Cardiac muscle cell (in vitro differentiated cells and primary cell): ENCODE measurements at regions not wholly inside any gene's neighbourhood (a gene's known extent, or its start where the extent isn't known, plus 50 kb on each side); places are given as distances from the start of the nearest gene placed in this dataset.

ENCODE experiments used
- DNase-seq, 2 donors: peaks; one replicate each; pipeline versions ENCODE4 v3.0.0 to v3.0.0-alpha.2; 2010 to 2017; ENCODE audit warnings: low read depth in 1 of 2, low spot score in 1 of 2
- H3K27ac ChIP-seq: fragments of 200-600 bp; sonication (generic); 2 replicates; pipeline ENCODE4 v1.5.1; 2016
- H3K27me3 ChIP-seq: fragments of 200-600 bp; sonication (generic); 2 replicates; pipeline ENCODE4 v1.6.0; 2016; ENCODE audit warnings: control low read depth
- H3K36me3 ChIP-seq: fragments of 200-600 bp; sonication (generic); 2 replicates; pipeline ENCODE4 v1.5.1; 2016; ENCODE audit warnings: control low read depth
- H3K4me1 ChIP-seq: fragments of 200-600 bp; sonication (generic); 2 replicates; pipeline ENCODE4 v1.8.1; 2017; ENCODE audit warnings: low read depth, mild to moderate bottlenecking, mixed run types
- H3K4me3 ChIP-seq: fragments of 200-600 bp; sonication (generic); 2 replicates; pipeline ENCODE4 v1.5.1; 2016; ENCODE audit warnings: mild to moderate bottlenecking
- H3K9me3 ChIP-seq: fragments of 200-600 bp; sonication (generic); 2 replicates; pipeline ENCODE4 v1.5.1; 2017; ENCODE audit warnings: low read depth, mild to moderate bottlenecking, control low read depth
- TF ChIP-seq, protein P1 (sequence below): IDR thresholded peaks from 2 replicates; pipeline ENCODE4 v1.5.1; 2012; ENCODE audit warnings: low read depth, mild to moderate bottlenecking, low read length

DNA sequence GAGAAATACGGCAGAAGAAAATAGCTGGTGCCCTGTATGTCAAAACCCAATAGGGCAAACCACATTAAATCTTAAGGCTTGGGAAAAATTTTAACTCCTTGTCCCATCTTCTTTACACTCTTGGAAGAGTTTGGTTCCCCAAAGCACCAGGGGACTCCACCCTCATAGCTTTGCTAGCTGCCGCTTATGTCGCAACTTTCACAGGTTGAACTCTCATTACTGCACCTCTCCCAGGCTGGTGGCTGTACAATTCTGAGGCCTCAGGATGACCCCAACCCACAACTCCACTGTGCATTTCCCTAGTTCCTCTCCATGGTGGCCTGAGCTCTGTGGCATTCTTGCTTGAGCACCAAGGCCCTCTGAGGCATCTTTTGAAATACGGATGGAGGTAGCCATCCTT is 1478.8 kb downstream of the FAM133A start:
- no peaks in the 10 kb centered on the region for H3K36me3 ChIP-seq
- H3K4me3 ChIP-seq = no peak overlapping the region
- H3K27ac ChIP-seq = no peak overlapping the region
- no peaks in the 10 kb centered on the region for H3K9me3 ChIP-seq
- no peaks in the 10 kb centered on the region for H3K4me1 ChIP-seq
- no peaks in the 10 kb centered on the region for H3K27me3 ChIP-seq
- TF ChIP-seq, protein P1, sequence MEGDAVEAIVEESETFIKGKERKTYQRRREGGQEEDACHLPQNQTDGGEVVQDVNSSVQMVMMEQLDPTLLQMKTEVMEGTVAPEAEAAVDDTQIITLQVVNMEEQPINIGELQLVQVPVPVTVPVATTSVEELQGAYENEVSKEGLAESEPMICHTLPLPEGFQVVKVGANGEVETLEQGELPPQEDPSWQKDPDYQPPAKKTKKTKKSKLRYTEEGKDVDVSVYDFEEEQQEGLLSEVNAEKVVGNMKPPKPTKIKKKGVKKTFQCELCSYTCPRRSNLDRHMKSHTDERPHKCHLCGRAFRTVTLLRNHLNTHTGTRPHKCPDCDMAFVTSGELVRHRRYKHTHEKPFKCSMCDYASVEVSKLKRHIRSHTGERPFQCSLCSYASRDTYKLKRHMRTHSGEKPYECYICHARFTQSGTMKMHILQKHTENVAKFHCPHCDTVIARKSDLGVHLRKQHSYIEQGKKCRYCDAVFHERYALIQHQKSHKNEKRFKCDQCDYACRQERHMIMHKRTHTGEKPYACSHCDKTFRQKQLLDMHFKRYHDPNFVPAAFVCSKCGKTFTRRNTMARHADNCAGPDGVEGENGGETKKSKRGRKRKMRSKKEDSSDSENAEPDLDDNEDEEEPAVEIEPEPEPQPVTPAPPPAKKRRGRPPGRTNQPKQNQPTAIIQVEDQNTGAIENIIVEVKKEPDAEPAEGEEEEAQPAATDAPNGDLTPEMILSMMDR = no peak
- no peak for DNase-seq

DNA sequence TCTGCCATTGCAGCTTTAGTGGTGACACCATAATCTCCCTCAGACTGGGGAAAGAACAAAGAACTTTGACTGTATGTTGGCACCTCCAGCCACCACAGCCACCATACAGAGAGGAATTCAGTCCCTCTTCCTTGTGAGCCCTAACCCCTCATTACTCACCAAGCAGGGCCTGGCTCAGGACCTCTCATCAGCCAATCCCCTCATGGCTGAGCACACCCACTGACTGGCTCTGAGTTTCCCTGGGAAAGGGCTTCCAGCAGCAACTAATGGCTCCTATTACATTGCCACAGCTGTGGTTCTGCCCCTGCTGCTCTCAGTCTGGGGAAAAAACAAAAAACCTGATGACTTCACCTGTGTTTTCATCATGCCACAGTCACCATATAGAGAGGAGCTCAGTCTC is 1482.6 kb downstream of the FAM133A start:
- Histone ChIP-seq H3K27ac (no peak overlapping the region), H3K27me3 (no peaks in the 10 kb centered on the region), H3K9me3 (no peaks in the 10 kb centered on the region), H3K4me3 (no peak overlapping the region), H3K4me1 (no peaks in the 10 kb centered on the region), H3K36me3 (no peaks in the 10 kb centered on the region)
- TF ChIP-seq, protein P1 = no peak
- no peak for DNase-seq
